Endodermal cell (in vitro differentiated cells): ENCODE measurements at regions not wholly inside any gene's neighbourhood (a gene's known extent, or its start where the extent isn't known, plus 50 kb on each side); places are given as distances from the start of the nearest gene placed in this dataset.
"Not testable (repeated sequence)": the region's sequence is repeated elsewhere in the genome, so short reads cannot be mapped to it uniquely, and the experiment has no call there.

Experiments used
- DNase-seq: peaks from one replicate; pipeline ENCODE4 v3.0.0-alpha.2; 2017
- H3K27ac ChIP-seq: 2 replicates; pipeline ENCODE4 v1.5.1; 2013; ENCODE audit warnings: mild to moderate bottlenecking, low read depth, low read length, moderate library complexity
- H3K27me3 ChIP-seq: 2 replicates; pipeline ENCODE4 v1.6.1; 2013; ENCODE audit warnings: mild to moderate bottlenecking, low read length, moderate library complexity; ENCODE audit not compliant: insufficient read depth, control insufficient read depth, poor library complexity, severe bottlenecking
- H3K36me3 ChIP-seq: 2 replicates; pipeline ENCODE4 v1.7.0; 2013; ENCODE audit warnings: mild to moderate bottlenecking, low read length, moderate library complexity; ENCODE audit not compliant: control insufficient read depth, insufficient read depth
- H3K4me1 ChIP-seq: one replicate; pipeline ENCODE4 v1.7.0; 2013; ENCODE audit warnings: low read length; ENCODE audit not compliant: control insufficient read depth, insufficient read depth
- H3K4me3 ChIP-seq: 2 replicates; pipeline ENCODE4 v1.5.1; 2013; ENCODE audit warnings: mild to moderate bottlenecking, low read length, moderate library complexity
- H3K9ac ChIP-seq: 2 replicates; pipeline ENCODE4 v1.6.1; 2013; ENCODE audit warnings: mild to moderate bottlenecking, low read length, moderate library complexity; ENCODE audit not compliant: poor library complexity, severe bottlenecking; ENCODE audit errors: extremely low read depth
- H3K9me3 ChIP-seq: 2 replicates; pipeline ENCODE4 v1.6.1; 2013; ENCODE audit warnings: mild to moderate bottlenecking, low read length, moderate library complexity; ENCODE audit not compliant: control insufficient read depth
- H3K27ac Mint-ChIP-seq: 2 replicates; pipeline ENCODE4 v1.8.0; 2020; ENCODE audit warnings: mixed read lengths
- H3K27me3 Mint-ChIP-seq: 2 replicates; pipeline ENCODE4 v1.8.0; 2021; ENCODE audit warnings: mild to moderate bottlenecking, mixed read lengths; ENCODE audit not compliant: insufficient read depth
- H3K36me3 Mint-ChIP-seq: 2 replicates; pipeline ENCODE4 v1.8.0; 2020; ENCODE audit warnings: low read depth, mixed read lengths
- H3K4me1 Mint-ChIP-seq: 2 replicates; pipeline ENCODE4 v1.8.0; 2020; ENCODE audit warnings: mixed read lengths
- H3K4me3 Mint-ChIP-seq: 2 replicates; pipeline ENCODE4 v1.8.0; 2020; ENCODE audit warnings: mild to moderate bottlenecking, moderate library complexity, mixed read lengths
- H3K9me3 Mint-ChIP-seq: 2 replicates; pipeline ENCODE4 v1.8.0; 2020; ENCODE audit warnings: mild to moderate bottlenecking, mixed read lengths
- CTCF ChIP-seq: fragments of 200-600 bp; sonication (generic); conservative IDR thresholded peaks from 2 replicates; pipeline ENCODE4 v1.5.0; 2021; ENCODE audit warnings: antibody characterized with exemption, mild to moderate bottlenecking
- WGBS, 2 experiments: methylation state at CpG; one replicate each; pipeline versions ENCODE4 v1.1.5 to v1.1.7; 2013; ENCODE audit warnings: missing lambda C conversion rate in 2 of 2, mixed read lengths in 1 of 2; ENCODE audit not compliant: insufficient coverage in 1 of 2, insufficient read length in 1 of 2; 5-methylcytosine and 5-hydroxymethylcytosine counted together

DNA sequence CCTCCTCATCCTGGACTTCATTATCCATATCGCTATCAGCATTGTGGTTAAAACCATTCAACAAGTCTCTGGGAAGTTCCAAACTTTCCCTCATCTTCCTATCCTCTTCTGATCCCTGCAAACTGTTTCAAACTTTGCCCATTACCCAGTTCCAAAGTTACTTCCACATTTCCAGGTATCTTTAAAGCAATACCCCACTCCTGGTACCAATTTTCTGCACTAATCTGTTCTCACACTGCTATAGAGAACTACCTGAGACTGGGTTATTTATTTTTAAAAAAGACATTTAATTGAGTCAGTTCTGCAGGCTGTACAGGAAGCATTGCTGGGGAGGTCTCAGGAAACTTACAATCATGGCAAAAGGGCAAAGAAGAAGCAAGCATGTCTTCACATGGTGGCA is 147.3 kb downstream of the ARL4A start:
- TF ChIP-seq CTCF = no peak
- Histone ChIP-seq H3K4me3 (no peak overlapping the region), H3K9me3 (peaks cover 20% of the 10 kb centered on the region), H3K27ac (no peak overlapping the region), H3K27me3 (no peaks in the 10 kb centered on the region), H3K9ac (no peak overlapping the region), H3K36me3 (no peaks in the 10 kb centered on the region), H3K4me1 (peaks cover 3% of the 10 kb centered on the region)
- Mint-ChIP-seq H3K27ac (no peak overlapping the region), H3K27me3 (no peaks in the 10 kb centered on the region), H3K9me3 (peaks cover 26% of the 10 kb centered on the region), H3K4me1 (peaks cover 4% of the 10 kb centered on the region), H3K4me3 (no peak overlapping the region), H3K36me3 (no peaks in the 10 kb centered on the region)
- WGBS, 2 experiments = 86 to 96% methylated on average over 1 of the region's 1 CpG
- no peak for DNase-seq

GRCh38 chr7:12839508-12840153 is 152.2 kb downstream of the ARL4A start:
- Histone ChIP-seq H3K4me1 (peaks cover 3% of the 10 kb centered on the region), H3K4me3 (no peak overlapping the region), H3K36me3 (no peaks in the 10 kb centered on the region), H3K27ac (no peak overlapping the region), H3K9ac (no peak overlapping the region), H3K27me3 (no peaks in the 10 kb centered on the region), H3K9me3 (peaks cover 6% of the 10 kb centered on the region)
- TF ChIP-seq CTCF = no peak
- H3K27ac Mint-ChIP-seq = no peak overlapping the region
- DNase-seq = peak; percentile 76
- peaks cover 8% of the 10 kb centered on the region for H3K4me1 Mint-ChIP-seq
- H3K4me3 Mint-ChIP-seq = no peak overlapping the region
- peaks cover 26% of the 10 kb centered on the region for H3K9me3 Mint-ChIP-seq
- 67 to 75% methylated on average over 9 to 11 of the region's 11 CpGs for WGBS, 2 experiments
- no peaks in the 10 kb centered on the region for H3K36me3 Mint-ChIP-seq
- H3K27me3 Mint-ChIP-seq = no peaks in the 10 kb centered on the region

- H3K4me1 Mint-ChIP-seq, H3K27ac ChIP-seq, H3K27ac Mint-ChIP-seq, DNase-seq, H3K36me3 Mint-ChIP-seq, H3K4me1 ChIP-seq, H3K36me3 ChIP-seq, H3K4me3 ChIP-seq, H3K27me3 Mint-ChIP-seq, H3K27me3 ChIP-seq, H3K4me3 Mint-ChIP-seq, H3K9ac ChIP-seq: not testable (repeated sequence)
- H3K9me3 Mint-ChIP-seq = peaks cover 52% of the 10 kb centered on the region
- peaks cover 26% of the 10 kb centered on the region for H3K9me3 ChIP-seq
These were observed 157.3 kb downstream of the ARL4A start for GRCh38 chr7:12844732-12845131.

GRCh38 chr7:12847001-12847400 is 159.6 kb downstream of the ARL4A start:
- H3K27me3 Mint-ChIP-seq = no peaks in the 10 kb centered on the region
- H3K9me3 ChIP-seq = peaks cover 26% of the 10 kb centered on the region
- H3K4me1 ChIP-seq = no peaks in the 10 kb centered on the region
- peaks cover 52% of the 10 kb centered on the region for H3K9me3 Mint-ChIP-seq
- no peak overlapping the region for H3K4me3 Mint-ChIP-seq
- no peak overlapping the region for H3K27ac Mint-ChIP-seq
- H3K9ac ChIP-seq = no peak overlapping the region
- no peak for DNase-seq
- H3K36me3 Mint-ChIP-seq = peaks cover 2% of the 10 kb centered on the region
- WGBS, 2 experiments = 88% methylated on average over 1 of the region's 1 CpG; no CpG with 5 or more reads in 1 of the 2 experiments
- H3K27ac ChIP-seq = no peak overlapping the region
- H3K36me3 ChIP-seq = no peaks in the 10 kb centered on the region
- no peaks in the 10 kb centered on the region for H3K4me1 Mint-ChIP-seq
- no peaks in the 10 kb centered on the region for H3K27me3 ChIP-seq
- H3K4me3 ChIP-seq = no peak overlapping the region
- TF ChIP-seq CTCF = no peak
